Fibroblast of skin of back (primary cell): ENCODE measurements at regions not wholly inside any gene's neighbourhood (a gene's known extent, or its start where the extent isn't known, plus 50 kb on each side); places are given as distances from the start of the nearest gene placed in this dataset.
"Not testable (repeated sequence)": the region's sequence is repeated elsewhere in the genome, so short reads cannot be mapped to it uniquely, and the experiment has no call there.

ENCODE experiments used
- DNase-seq: peaks from one replicate; pipeline ENCODE4 v3.0.0-alpha.2; 2013

DNA sequence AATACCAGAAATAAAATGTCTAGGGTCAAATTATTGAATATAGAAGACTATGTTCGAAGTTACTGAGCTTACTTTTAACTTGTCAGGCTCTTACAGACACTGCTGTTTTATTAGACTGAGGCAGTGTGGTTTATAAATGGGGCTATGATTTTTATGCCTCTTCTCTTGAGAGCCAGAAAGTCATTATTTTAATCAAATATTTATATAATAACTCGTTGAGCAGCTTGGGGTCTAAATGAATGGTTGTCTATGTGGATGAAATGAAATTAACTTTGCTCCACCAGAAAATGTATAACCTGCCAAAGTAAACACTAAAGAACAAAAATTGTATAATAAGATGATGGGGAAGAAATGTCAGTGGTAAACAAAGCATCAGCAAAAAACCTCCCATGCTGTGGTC, 175.6 kb upstream of the THSD7A start:
- no peak for DNase-seq

DNA sequence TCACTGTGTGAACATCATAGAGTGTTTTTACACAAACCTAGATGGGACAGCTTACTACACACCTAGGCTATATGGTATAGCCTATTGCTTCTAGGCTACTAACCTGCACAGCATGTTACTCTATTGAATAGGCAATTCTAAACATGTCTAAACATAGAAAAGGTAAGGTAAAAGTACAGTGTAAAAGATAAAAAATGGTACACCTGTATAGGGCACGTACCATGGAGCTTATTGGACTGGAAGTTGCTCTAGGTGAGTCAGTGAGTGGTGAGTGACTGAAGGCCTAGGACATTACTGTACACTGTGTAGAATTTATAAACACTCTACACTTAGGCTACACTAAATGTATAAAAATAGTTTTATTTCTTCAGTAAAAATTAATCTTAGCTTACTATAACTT, 182.0 kb upstream of the THSD7A start:
- no peak for DNase-seq

- no peak for DNase-seq
Measured at GRCh38 chr7:12016439-12016838, 184.4 kb upstream of the THSD7A start.

DNA sequence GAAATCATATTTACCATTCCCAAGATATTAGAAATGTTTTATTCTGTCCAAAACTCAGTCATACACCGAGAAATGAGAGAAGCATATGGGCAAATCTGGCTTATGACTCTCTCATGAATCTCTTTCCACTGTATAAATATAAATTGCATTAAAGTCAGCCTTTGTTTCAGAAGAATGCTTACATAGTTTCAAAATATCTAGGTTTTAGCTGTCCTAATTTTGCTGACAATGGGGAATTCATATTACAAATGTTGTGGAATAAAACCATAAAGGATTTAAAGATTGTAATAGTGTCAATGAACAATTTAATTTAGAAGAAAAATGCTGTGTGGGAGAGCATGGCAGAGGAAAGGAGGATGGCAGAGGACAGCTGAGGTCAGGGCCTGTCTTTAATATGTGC, 185.0 kb upstream of the THSD7A start:
- DNase-seq, result no peak

DNA sequence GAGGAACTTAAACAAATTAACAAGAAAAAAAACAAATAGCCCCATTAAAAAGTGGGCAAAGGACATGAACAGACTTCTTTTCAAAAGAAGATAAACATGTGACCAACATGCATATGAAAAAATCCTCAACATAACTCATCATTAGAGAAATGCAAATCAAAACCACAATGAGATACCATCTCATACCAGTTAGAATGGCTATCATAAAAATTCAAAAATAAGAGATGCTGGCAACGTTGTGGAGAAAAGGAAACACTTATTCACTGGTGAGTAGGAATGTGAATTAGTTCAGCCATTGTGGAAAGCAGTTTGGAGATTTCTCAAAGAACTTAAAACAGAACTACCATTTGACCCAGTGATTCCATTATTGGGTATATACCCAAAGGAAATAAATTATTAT, 189.1 kb upstream of the TMEM106B start:
- not testable (repeated sequence) for DNase-seq

GRCh38 chr7:12025246-12025645, 185.8 kb upstream of the TMEM106B start:
- DNase-seq, result peak; percentile 1

DNA sequence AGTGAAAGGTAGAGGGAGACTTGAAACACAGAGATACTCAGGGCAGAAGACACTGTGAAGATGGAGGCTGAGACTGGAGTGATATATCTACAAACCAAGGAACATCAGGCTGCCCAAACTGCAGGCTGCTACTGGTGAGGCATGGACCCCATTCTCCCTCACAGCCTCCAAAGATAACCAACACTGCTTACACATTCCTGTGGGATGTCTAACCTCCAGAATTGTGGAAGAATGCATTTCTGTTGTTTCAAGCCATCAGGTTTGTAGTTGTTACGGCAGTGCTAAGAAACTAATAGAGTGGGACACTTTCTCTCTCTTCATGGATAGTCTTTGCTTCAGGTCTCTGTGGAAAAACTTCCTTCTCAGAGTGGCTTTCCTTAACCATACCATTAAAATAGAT, 182.6 kb upstream of the TMEM106B start:
- DNase-seq, result peak; percentile 59

- DNase-seq, result peak; percentile 35
Measured at GRCh38 chr7:12030116-12030515, 181.0 kb upstream of the TMEM106B start.

- DNase-seq, result peak; percentile 38
Measured at GRCh38 chr7:12031186-12031585, 179.9 kb upstream of the TMEM106B start.

DNA sequence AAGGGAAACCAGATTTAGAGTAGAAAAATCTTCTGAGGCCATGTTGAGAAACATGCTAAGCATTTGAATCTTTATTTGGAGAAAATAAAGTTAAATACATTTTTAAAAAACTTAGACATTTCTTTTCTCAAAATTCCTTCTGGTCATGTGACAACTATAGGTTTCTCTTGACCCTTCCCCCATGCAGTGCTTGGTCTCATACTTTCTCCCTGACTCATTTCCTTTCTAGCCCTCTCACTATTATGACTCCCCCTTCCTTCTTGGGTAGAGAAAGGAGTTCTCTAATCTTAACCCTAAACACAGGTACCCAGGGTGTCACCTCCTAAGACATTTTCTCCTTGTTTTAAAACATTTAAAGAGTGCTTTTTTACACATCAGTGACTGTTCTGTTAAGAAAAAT, 179.5 kb upstream of the TMEM106B start:
- peak; percentile 80 for DNase-seq

DNA sequence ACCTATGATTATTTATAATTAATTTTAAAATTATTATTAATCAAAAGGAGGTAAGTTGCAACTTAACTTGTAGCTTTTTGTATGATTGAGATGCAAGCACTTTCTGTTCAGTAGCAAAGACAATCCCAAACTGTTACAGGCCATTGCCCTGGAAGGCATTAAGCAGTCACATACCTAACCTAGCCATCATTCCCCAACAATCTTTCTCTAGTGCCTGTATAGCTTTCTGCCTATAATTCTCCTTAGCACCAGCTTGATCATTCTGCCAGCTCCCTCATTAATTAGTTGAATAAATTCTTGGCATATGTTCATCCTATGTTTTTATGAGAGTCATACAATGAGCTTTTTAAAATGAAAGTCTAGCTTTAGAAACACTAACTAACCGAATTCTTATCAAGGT, 178.9 kb upstream of the TMEM106B start:
- peak; percentile 19 for DNase-seq

- peak; percentile 13 for DNase-seq
Measured at GRCh38 chr7:12043457-12043856, 167.6 kb upstream of the TMEM106B start.

DNA sequence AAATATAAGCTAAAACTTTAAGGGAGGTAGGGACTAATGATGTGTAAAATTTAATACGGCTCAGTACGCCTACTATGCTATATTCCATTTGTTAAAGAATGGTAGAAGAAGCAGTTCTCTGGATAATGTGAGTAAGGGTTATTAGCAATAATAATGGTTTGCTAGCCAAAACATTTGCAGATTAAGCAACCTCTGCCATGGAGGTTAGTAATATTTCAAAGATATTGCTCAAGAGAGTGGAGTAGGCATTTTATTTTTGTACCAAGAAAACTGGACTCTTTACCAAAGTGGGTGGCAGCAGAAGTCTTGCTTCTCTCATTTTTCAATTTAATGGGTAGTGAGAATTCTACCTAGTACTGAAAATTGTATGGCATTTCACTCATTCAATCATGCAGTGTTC, 158.9 kb upstream of the TMEM106B start:
- no peak for DNase-seq

DNA sequence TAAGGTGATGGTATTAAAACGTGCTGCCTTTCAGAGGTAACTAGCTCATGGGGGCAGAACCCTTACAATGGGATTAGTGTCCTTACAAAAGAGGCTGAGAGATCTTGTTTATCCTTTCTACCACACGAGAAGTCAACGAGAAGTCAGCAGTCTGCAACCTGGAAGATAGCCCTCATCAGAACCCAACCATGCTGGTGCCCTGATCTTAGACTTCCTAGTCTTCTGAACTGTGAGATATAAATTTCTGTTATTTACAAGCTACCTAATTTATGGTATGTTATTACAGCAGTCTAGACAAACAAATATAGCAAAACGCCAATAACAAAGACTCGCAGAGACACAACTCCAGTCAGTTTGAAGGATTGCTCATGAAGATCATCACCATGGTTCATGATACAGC, 157.5 kb upstream of the TMEM106B start:
- DNase-seq, result no peak

- no peak for DNase-seq
Measured at GRCh38 chr7:12054830-12055229, 156.3 kb upstream of the TMEM106B start.

DNA sequence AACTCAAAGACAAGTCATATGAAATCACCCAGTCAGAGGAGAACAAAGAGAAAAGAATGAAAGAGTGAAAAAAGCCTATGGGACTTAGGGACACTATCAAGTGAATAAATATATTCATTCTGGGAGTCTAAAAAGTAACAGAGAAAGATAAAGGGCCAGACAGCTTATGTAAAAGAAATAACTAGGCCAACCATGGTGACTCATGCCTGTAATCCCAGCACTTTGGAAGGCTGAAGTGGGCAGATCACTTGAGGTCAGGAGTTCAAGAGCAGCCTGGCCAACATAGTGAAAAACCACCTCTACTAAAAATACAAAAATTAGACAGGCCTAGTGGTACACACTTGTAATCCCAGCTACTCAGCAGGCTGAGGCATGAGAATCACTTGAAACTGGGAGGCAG, 154.7 kb upstream of the TMEM106B start:
- DNase-seq, result no peak

DNA sequence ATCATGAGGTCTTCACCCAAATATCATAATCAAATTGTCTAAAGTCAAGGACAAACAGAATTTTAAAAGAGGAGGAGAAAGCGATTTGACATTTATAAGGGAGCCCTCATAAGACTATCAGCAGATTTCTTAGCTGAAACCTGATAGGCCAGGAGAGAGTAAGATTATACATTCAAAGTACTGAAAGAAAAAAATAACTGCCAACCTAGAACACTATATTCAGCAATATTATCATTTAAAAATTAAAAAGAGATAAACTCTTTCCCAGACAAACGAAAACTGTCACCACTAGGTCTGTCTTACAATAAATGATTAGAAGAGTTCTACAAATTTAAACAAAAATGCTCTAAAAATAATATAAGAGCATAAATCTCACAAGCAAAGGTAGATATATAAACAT, 154.1 kb upstream of the TMEM106B start:
- DNase-seq, result no peak

DNA sequence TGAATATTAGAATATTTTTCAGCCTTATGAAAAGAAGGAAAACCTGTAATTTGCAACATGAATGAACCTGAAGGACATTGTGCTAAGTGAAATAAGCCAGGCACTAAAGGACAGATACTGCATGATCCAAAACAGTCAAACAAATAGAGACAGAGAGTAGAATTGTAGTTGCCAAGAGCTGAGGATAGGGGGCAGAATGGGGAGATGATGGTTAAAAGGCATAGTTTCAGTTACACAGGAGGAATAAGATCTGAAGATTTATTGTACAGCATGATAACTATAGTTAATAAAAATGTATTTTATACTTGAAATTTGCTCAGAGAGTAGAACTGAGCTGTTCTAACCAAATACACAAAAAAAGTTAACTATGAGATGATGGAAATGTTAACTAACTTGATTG, 149.0 kb upstream of the TMEM106B start:
- DNase-seq, result no peak

DNA sequence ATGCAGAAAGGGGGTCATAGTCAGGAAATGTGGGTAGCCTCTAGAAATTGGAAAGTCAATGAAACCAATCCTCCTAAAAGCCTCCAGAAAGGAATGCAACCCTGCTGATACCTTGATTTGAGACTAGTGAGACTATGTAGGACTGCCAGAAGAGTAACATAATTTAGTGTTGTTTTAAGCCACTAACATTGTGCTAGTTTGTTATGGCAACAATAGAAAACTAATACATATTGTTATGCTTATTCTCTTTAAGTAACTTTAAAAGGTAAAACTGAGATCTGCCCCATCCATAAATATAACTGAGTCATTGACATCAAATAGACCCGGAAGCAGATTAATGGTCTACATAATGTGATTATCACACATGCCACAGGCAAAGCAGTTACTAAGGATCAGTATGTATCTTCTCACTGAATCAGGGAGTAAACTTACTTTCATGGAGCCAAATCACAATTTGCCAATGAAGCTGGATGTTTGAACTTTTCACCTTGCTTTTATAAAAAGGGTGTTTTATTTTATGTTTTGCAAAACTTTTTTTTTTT, 146.4 kb upstream of the TMEM106B start:
- no peak for DNase-seq

- DNase-seq, result no peak
Measured at GRCh38 chr7:12066004-12066403, 145.1 kb upstream of the TMEM106B start.

- no peak for DNase-seq
Measured at GRCh38 chr7:12066521-12066920, 144.6 kb upstream of the TMEM106B start.

GRCh38 chr7:12067156-12067831, 143.8 kb upstream of the TMEM106B start:
- peak; percentile 33 for DNase-seq

DNA sequence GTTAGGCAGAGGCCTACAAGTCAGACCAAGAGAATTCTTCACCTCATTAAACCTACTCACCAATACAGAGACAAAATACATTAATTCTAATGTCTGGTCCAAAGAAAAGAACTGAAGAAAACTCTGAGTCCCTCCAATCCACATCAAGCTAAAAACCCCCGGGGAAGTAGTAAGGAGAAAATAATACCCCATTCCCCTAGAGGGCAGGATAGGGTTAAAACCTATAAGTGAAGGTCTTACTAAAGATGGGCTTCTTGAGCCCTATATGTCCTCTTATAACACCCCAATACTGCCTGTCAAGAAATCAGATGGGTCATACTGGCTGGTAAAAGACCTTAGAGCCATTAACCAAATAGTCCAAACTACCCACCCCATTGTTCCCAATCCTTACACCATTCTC, 141.3 kb upstream of the TMEM106B start:
- no peak for DNase-seq

GRCh38 chr7:12074889-12075288, 136.2 kb upstream of the TMEM106B start:
- no peak for DNase-seq

GRCh38 chr7:12080006-12080405, 131.1 kb upstream of the TMEM106B start:
- no peak for DNase-seq
